GM19025 (cell line): ENCODE measurements at regions not wholly inside any gene's neighbourhood (a gene's known extent, or its start where the extent isn't known, plus 50 kb on each side); places are given as distances from the start of the nearest gene placed in this dataset.

Experiments used
- ATAC-seq: cut with Tn5 transposase; IDR thresholded peaks from one replicate; pipeline ENCODE4 v1.9.1; 2021; ENCODE audit warnings: mild to moderate bottlenecking, low read depth, moderate library complexity; ENCODE audit not compliant: unreplicated experiment

- no peak for ATAC-seq
Observed at GRCh38 chr2:195414537-195415100, 242.4 kb upstream of the SLC39A10 start.

- no peak for ATAC-seq
Observed at GRCh38 chr2:195413944-195414343, 243.1 kb upstream of the SLC39A10 start.

- no peak for ATAC-seq
Observed at GRCh38 chr2:195413422-195413821, 243.6 kb upstream of the SLC39A10 start.

GRCh38 chr2:195411219-195411687 is 245.8 kb upstream of the SLC39A10 start:
- ATAC-seq = no peak

- ATAC-seq = peak; percentile 60
Observed at GRCh38 chr2:195410074-195410671, 246.9 kb upstream of the SLC39A10 start.

GRCh38 chr2:195408811-195409210 is 248.2 kb upstream of the SLC39A10 start:
- ATAC-seq = no peak

GRCh38 chr2:195408196-195408595 is 248.8 kb upstream of the SLC39A10 start:
- no peak for ATAC-seq

GRCh38 chr2:195407783-195408182 is 249.2 kb upstream of the SLC39A10 start:
- no peak for ATAC-seq

GRCh38 chr2:195406886-195407603 is 250.0 kb upstream of the SLC39A10 start:
- ATAC-seq = no peak

GRCh38 chr2:195404651-195405050 is 252.4 kb upstream of the SLC39A10 start:
- ATAC-seq = no peak

- no peak for ATAC-seq
Observed at GRCh38 chr2:195396479-195396878, 260.5 kb upstream of the SLC39A10 start.

GRCh38 chr2:195395362-195395761 is 261.7 kb upstream of the SLC39A10 start:
- no peak for ATAC-seq

GRCh38 chr2:195392446-195393336 is 264.3 kb upstream of the SLC39A10 start:
- ATAC-seq = peak; percentile 50

GRCh38 chr2:195390686-195391321 is 266.2 kb upstream of the SLC39A10 start:
- no peak for ATAC-seq

GRCh38 chr2:195388028-195388427 is 269.0 kb upstream of the SLC39A10 start:
- no peak for ATAC-seq

- no peak for ATAC-seq
Observed at GRCh38 chr2:195382186-195382585, 274.8 kb upstream of the SLC39A10 start.

GRCh38 chr2:195370167-195370943 is 286.7 kb upstream of the SLC39A10 start:
- no peak for ATAC-seq

- no peak for ATAC-seq
Observed at GRCh38 chr2:195369218-195369587, 287.8 kb upstream of the SLC39A10 start.
